ENCODE measurements at regions not wholly inside any gene's neighbourhood (a gene's known extent, or its start where the extent isn't known, plus 50 kb on each side); places are given as distances from the start of the nearest gene placed in this dataset.

- DNase-seq, result peak; percentile 38
Measured at GRCh38 chr7:46654546-46655443, 733.7 kb upstream of the IGFBP3 start.

- no peak for DNase-seq
Measured at GRCh38 chr7:46653848-46654247, 732.8 kb upstream of the IGFBP3 start.

- no peak for DNase-seq
Measured at GRCh38 chr7:46652317-46652716, 731.2 kb upstream of the IGFBP3 start.

GRCh38 chr7:46651561-46652088, 730.6 kb upstream of the IGFBP3 start:
- no peak for DNase-seq

- no peak for DNase-seq
Measured at GRCh38 chr7:46651070-46651469, 730.0 kb upstream of the IGFBP3 start.

- no peak for DNase-seq
Measured at GRCh38 chr7:46649876-46650275, 728.8 kb upstream of the IGFBP3 start.

GRCh38 chr7:46637793-46638735, 717.0 kb upstream of the IGFBP3 start:
- DNase-seq, result no peak

DNA sequence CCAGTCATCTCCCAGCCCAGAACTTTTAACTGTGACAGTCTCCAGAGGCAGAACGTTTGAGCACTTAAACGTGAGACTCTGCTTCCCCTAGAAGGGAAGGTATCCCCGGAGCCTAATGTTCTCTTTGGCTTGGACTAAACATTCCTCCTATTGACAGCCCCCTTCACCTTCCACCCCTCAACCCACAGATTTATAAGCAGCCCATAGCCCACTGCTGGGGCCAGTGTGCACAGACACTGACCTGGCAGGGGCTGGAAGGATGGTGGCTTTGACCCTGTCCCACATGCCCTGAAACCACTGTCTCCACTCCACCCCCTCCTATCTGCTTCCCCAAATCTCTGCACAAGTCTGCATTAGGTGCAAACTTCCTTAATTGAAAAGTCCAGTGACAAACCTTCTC, 715.0 kb upstream of the IGFBP3 start:
- DNase-seq, result no peak

DNA sequence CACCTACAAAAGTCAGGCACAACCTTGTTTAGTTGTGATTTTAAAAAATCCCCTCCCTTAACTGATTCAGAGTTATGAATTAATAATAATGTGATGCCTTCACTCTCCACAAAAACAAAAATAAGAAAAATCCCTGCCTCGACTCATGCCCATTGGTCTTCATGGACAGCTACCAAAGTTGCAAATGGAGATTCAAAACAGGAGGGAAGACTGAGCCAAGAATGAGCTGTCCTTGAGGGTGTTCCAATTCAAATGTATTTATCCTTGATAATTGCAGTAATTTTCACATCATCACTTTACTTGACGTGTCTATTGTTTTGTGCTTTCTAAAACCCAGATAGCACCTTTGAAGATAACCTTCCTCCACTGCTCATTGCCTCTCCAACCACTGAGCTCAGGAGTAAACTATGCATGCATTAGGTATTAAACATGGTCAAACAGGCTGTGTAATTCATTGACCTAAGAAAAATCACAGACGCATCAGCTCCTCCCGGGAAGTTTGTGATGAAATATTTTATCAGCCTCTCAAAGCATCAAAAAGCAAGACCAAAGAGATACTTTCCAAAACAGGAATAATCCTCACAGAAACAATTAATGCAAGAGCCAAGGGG, 712.7 kb upstream of the IGFBP3 start:
- DNase-seq, result no peak

DNA sequence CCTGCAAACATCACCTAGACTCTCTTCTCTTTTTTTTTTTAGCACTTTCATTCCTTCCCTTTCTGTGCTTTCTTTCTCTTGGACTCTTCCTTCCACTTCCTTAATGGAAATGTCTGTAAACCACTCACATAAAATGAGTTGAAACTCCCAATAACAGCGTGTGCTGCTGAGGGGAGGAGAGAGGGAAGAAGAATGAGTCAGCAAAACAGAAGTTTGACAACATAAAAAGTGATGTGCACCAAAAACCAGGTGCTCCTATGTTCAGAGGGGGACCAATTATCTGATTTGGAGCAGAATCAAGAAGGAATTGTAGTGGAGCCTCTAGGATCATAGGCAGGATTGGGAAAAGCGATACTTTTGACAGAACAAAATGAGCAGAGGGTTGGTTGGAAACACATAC, 712.1 kb upstream of the IGFBP3 start:
- no peak for DNase-seq

DNA sequence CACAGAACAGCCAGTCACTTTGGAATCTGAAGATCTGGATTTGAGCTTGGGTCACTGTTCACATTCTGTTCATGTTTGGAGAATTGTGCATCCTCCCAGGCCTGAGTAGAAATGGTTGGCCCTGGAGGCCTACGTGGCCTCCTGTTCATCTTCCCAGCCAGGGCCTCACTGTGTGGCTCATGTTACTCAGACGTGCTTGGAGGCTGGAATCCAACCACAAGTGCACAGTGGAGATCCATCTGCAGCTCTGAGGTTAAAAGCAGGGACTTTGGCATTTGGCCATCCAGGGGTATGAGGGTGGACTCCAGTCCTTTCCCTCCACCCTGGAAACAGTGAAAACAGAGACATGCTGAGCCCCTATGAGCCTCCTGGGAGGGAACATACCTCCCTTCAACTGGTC, 709.0 kb upstream of the IGFBP3 start:
- peak; percentile 68 for DNase-seq

- DNase-seq, result no peak
Measured at GRCh38 chr7:46628389-46628788, 707.3 kb upstream of the IGFBP3 start.

DNA sequence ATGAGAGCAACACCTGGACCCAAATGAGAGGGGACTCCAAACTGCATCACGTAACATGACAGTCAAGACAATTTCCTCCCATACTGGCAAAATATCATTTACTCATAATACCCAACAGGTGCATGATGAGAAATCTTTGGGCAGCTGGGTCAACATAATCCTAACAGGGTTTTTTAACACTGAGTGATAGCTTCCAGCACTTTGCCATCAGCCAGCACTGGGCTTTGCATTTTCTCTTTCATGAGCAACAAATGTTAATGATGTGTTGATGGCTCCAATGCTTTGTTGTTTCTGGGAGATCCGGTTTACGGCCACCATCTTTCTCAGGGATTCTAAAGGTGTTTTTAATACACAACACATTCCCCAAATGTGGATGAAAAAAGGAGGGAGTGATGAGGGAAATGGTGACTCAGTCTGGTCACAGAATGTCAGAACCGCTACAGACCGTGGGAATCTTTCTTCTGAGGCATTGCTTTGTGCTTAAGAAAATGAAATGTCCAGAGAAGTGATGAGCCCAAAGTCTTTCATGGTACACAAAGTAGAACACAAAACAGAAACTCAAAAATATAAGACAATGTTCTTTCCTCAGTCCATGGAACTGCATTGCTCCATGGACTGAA, 705.7 kb upstream of the IGFBP3 start:
- DNase-seq, result peak; percentile 8

GRCh38 chr7:46626261-46626660, 705.2 kb upstream of the IGFBP3 start:
- DNase-seq, result no peak

DNA sequence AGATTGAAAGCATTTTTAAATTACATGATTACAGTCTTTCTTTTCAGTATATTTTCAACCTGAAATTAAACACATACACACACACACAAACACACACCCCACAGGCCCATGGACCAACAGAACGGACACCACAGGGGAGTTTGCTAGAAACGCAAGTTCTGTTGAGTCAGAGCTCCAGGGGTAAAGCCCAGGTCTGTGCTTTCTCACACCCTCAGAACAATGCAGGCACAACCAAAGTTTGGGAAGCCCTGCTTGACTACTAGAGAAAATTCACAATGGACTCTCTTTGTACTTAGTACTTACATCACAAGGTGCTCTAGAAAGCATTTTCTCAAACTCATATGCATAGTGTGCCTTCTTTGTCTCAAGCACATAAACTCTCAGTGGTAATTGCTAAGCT, 704.0 kb upstream of the IGFBP3 start:
- no peak for DNase-seq

DNA sequence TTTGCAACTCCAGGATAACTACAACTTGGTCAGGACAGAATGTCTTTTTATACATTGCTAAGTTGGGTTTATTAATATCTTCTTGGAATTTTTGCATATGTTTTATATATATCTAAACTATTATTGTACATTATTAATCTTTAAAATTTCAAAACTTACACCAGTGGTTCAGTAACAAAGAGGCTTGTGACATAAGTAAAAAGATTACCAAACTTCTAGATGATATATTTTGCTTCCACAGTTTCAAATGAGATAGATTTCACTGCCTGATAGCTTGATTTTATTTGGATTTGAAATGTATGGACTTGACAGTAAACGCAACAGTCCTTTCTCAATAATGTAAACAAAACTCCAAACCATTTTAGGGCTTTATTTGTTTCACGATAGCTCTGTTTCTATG, 701.2 kb upstream of the IGFBP3 start:
- no peak for DNase-seq

GRCh38 chr7:46619723-46620310, 698.7 kb upstream of the IGFBP3 start:
- DNase-seq, result no peak

DNA sequence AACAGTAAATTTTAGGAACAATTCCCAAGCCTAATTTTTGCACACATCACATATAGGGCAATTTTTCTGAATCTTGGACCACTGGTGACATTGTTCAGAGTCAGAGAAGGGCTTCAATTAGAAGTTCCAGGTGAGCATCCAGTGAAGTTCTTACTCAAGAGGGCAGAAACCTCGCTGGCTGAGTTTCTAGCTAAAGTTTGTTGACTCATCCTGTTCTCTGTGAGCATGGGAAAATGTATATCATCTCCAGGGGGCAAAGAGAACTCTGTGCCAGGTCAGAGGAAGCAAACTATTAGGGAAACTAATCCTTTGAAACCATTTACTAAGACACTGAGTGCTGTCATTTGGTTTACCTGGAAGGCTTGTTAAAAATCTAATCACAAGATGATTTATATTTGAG, 695.6 kb upstream of the IGFBP3 start:
- peak; percentile 7 for DNase-seq

- no peak for DNase-seq
Measured at GRCh38 chr7:46613551-46613950, 692.5 kb upstream of the IGFBP3 start.

GRCh38 chr7:46613116-46613515, 692.0 kb upstream of the IGFBP3 start:
- no peak for DNase-seq

- DNase-seq, result no peak
Measured at GRCh38 chr7:46611508-46611907, 690.4 kb upstream of the IGFBP3 start.

GRCh38 chr7:46610746-46611145, 689.7 kb upstream of the IGFBP3 start:
- DNase-seq, result no peak
